GM18858 (cell line): ENCODE measurements at regions not wholly inside any gene's neighbourhood (a gene's known extent, or its start where the extent isn't known, plus 50 kb on each side); places are given as distances from the start of the nearest gene placed in this dataset.

ENCODE experiments used
- ATAC-seq: cut with Tn5 transposase; IDR thresholded peaks from one replicate; pipeline ENCODE4 v1.9.1; 2021; ENCODE audit not compliant: unreplicated experiment

GRCh38 chr20:58019027-58019849 lies 209.2 kb downstream of the ANKRD60 start:
- ATAC-seq, result no peak

DNA sequence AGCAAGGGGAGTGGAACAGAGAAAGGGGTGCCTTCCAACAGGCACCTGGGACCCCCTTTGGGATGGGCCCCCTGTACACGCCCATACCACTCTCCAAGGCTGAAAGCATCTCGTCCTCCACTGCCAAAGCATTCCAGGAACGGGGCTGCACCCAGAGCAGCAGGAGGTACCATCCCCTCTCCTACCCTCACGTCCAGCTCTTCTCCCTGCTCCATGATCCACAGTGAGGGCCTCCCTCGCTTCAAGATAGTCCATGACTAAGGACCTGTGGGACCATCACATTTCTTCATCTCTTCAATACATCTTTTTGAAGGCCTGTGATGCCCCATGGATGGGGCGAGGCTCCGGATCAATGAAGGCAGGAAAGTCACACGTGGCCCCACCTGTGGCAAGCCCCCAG lies 209.9 kb downstream of the ANKRD60 start:
- ATAC-seq, result no peak

DNA sequence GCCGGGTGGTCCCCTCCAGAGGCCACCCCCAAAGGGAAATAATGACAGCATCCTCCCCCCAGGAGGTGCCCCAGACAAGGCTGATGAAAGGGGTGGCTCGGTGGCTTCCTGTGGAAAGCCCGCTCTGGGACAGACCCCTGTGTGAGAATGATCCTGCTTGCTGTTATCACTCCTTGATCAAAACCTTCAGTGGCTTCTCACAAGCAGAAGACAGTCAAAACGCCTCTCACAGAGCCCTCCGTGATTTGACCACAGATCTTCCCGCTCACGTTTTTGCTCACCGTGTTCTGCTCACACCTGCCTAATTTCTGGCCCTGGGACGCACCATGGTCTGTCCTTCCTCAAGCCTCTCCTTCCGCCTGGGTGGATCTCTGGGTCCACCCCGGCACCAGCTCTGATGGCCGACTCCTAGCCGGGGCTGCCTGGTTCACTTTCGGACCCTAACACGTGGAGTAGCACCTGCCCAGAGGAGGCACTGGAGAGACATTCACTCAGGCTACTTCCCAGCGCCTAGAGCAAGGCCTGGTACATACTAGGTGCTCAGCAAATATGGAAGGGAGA lies 210.4 kb downstream of the ANKRD60 start:
- no peak for ATAC-seq

- ATAC-seq, result no peak
These were observed 211.1 kb downstream of the ANKRD60 start for GRCh38 chr20:58017231-58017969.

GRCh38 chr20:58016779-58017178 lies 211.7 kb downstream of the ANKRD60 start:
- ATAC-seq, result no peak

GRCh38 chr20:58014628-58015315 lies 213.7 kb downstream of the ANKRD60 start:
- ATAC-seq, result no peak

DNA sequence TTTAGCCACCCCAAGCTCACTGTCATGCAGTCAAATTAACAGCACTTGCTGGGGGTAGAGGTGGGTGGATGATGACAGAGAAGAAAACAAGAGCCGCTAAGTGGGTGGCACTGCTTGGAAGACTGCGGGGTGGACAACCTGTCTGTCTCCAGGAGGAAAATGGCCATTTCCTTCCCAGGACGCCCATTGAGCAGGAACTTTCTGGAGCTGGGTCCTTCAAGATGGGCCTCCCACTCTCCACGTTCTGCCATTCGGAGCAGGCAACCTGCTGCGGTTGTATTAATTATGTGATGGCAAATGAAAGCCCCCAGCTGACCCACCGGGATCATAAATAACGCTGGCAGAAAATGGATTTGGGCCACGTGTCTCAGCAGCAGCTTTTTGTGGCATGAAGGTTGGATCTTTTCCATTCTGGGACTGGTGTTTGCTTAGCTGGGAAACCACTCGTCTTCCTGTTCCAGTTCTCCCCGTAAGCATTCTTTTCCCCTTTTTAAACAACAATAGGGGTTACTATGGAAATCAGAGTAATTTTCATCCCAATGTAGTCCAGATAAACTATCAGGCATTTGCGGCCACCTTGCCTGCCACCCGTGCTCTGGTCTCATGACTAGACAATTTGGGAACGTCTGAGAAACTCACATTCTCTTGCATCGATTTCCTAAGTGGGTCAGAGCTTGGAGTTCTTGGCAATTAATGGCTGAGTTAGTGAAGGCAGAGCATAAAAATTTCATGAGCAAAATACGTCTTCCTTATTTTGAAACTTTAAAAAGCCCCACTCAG lies 215.5 kb downstream of the ANKRD60 start:
- no peak for ATAC-seq

DNA sequence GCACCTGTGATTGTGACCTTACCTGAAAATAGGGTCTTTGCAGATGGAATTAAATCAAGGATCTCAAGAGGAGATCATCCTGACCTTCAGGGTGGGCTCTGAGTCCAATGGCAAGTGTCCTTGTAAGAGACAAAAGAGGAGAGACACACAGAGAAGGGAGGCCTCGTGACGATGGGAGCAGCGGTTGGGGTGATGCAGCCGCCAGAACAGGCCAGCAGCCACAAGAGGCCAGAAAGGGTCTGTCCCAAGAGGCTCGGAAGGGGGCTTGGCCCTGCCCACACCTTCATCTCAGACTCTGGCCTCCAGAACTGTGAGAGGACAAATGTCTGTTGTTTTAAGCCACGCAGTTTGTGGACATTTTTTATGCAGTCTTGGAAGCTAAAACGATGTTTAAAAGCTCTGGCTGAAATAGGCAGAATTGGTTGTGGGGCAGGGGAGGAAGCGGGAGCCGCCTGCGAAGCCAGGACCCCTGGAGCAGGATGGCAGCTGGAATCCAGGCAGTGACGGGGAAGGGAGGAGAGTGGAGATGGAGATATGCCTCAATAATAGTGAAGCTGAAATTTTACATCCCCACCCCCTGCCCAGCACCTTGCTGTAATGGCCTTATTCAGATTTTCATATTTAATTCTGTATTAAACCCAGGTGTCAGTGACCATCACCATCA lies 216.4 kb downstream of the ANKRD60 start:
- no peak for ATAC-seq

DNA sequence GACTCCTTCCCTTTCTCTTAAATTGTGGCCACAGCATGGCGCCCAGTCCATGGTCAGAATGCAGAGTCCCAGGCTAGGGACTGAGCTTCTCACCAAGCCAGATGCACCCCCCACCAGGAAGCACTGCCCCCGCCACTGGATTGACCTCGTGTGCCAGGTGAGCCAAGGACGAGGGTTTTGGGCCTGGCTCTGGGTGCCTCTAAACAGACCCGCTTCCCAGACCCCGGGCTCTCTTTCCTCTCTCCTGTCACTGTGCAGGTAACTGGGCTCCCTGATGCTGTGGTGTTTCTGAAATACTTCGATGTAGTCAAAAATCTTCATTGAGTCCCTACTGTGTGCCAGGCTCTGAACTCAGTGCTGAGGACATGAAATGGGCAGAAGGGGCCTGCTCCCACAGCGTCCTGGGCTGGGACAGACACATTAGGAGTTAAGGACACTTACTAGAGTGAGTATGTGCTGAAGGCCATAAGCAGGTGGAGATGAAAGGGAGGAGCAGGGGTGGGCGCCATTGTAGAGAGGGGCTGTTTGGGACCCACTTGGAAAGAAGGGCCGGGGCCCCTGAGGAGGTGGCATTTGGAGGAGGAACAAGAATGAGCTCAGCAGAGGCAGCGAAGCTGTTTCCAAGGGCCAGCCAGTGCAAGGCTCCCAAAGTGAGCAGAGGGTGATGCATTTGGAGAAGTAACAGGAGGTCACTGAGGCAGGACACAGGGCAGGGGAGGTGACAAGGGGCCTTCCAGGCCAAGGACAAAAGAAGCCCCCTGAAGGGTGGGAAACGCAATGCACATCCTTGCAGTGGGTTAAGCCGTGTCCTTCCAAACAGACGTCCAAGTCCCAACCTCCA lies 217.1 kb downstream of the ANKRD60 start:
- no peak for ATAC-seq

DNA sequence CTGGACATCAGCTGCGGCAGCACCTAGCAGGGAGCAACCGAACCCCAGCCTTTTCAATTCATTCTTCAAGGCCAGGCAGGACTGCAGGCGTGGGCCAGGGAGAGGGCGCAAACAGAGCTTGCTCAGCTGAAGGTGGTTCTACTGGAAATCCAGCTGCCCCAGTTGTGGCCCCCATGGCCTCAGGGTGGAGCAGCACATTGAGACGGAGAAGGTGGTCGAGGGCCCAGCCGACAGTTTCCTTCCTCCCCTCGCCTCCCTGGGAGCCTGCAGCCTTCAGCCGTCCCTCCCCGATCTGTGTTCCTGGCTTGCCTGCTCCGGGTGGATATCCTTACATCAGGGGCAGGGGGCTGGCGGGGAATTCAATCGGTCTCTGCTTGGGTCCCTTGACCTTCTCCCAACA lies 217.8 kb downstream of the ANKRD60 start:
- no peak for ATAC-seq

DNA sequence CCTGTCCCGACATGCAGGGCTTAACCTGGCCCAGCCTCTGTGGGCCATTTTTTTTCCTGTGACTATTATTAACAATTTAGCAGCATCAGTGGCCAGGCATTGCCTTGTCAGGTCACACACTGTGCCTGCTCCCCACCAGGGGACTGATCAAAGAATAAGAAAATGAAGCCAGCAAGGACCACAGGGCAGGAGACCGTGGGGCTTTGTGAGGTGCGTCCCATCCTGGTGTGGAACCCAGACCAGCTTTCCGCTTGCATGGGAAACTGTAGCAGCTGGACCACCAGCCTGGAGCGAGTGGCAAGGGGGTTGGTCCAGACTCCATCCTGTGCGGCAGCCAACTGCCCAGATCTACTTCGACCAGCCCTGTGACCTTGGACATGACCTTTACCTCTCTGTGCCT lies 218.3 kb downstream of the ANKRD60 start:
- ATAC-seq, result no peak

- no peak for ATAC-seq
These were observed 219.6 kb downstream of the ANKRD60 start for GRCh38 chr20:58008866-58009265.

DNA sequence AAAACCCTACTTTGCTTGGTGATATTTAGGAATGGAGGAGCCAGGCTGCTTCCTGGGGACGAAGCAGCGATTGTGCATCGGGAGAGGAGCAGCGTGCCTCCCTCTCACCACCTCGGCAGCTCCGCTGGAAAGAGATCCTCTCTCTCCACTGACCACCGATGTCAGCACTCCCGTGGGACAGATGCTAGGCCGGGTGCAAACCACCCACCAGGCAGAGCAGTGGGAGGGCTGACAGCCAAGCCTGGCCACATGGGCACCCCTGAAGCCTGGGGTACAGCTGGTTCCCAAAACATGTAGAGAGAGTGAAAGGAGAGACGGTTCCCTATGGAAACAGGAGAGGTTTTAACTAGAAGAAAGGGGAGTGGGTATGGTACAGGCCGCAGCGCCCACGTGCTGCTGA lies 220.0 kb downstream of the ANKRD60 start:
- ATAC-seq, result no peak

GRCh38 chr20:58007947-58008346 lies 220.5 kb downstream of the ANKRD60 start:
- ATAC-seq, result no peak

DNA sequence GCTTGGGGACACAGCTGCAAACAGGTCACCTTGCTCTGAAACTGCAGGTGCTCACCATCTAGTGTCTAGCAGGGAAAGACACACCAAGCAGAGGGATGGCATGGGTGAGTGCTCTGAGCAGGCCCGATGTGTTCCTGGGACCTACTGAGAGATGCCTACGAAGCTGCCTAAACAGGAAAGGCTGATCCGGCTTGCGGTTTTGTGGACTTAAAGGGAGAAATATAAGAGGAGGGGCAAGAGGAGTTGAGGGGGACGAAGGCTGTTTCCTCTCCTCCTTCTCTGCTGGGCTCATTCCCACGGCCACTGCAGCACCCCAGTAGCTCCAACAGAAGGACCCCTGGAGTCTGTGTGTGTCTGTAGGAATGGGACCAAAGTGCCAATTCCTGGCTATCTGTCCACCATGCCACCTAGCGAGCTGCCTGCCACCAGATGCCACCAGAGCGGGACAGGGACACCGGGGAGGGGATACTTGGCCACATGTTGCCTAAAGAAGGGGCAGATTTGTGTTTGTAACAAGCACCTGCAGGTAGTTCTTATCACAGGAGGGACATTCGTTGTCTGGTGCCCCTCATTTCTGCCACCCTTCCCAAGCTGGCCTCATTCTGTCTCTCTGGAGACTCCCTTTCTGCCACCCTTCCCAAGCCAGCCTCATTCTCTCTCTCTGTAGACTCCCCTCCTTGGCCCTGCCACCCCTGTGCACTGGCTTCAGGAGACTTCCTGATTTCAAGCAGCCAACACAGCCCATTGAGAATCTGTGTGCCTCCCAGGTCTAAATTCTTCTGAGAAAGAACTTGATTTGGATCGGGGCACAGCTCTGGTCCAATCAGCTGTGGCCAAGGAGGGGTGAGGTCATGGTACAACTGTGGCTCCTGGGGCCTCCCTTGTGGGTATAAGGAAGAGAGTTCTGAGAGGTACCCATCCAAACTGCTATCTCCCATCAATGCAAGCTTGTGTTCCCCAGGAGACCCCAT lies 221.8 kb downstream of the ANKRD60 start:
- no peak for ATAC-seq

DNA sequence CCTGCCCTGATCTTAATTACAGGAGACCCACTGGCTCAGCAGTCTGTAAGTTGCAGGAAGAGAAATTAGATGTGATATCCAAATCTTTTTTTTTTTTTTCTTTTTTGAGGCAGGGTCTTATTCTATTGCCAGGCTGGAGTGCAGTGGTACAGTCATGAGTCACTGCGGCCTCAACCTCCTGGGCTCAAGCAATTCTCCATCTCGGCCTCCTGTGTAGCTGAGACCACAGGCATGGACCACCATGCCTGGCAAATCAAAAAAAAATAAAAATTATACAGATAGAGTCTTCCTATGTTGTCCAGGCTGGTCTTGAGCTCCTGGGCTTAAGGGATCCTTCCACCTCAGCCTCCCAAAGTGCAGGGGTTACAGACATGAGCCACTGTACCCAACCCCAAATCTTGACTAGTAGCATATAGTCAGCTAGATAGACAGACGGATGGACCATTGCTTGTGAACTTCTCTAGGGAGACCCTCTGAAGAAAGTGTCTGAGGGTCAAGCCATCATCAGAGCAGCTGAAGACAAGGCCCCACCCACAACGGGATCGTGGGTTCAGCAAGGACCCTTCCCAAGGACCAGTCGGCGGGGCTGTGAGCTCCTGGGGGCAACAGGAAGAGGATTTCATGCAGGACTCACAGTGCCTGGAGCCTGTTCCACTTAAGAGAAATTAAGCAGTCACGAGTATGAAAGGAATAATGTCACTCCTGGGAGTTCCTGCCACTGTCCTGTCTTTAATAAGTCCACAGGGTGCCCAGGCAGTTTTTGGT lies 222.7 kb downstream of the ANKRD60 start:
- no peak for ATAC-seq

DNA sequence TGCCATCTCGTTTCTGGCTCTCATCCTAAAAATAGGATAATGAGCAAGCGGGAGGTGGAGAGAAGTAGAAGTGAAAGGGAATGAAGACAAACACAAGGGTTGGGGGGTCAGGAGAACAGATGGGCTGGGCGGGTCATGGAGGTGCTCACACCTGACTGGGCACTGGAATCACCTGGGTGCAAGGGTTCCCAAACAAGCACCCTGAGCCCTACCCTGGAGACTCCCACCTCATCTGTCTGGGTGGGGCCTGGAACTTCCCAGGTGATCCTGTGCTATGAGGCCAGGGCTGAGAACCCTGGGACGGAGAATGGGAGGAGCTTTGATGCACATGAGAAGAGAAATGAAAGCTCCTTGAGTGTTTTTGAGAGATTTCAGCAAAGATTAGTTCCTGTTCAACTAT lies 223.6 kb downstream of the ANKRD60 start:
- ATAC-seq, result no peak
